ENCODE measurements at regions not wholly inside any gene's neighbourhood (a gene's known extent, or its start where the extent isn't known, plus 50 kb on each side); places are given as distances from the start of the nearest gene placed in this dataset.

- TF ChIP-seq RAD21 (IDR thresholded peaks at IDR 0.05; ENCODE audit: low read length) (no peak), ELK1 (IDR thresholded peaks at IDR 0.05; ENCODE audit: borderline replicate concordance, low read depth, low read length) (no peak), CTCF (conservative IDR thresholded peaks at IDR 0.05; ENCODE audit: low read depth, low read length) (no peak), POLR2A (IDR thresholded peaks at IDR 0.05; ENCODE audit: low read depth, low read length) (no peak), MAZ (IDR thresholded peaks at IDR 0.05; ENCODE audit: borderline replicate concordance, low read depth, low read length) (no peak), BHLHE40 (IDR thresholded peaks at IDR 0.05; ENCODE audit: low read depth, low read length) (no peak), SMC3 (IDR thresholded peaks at IDR 0.05; ENCODE audit: low read depth, low read length) (no peak), CEBPB (IDR thresholded peaks at IDR 0.05; ENCODE audit: low read depth, low read length) (no peak), USF2 (IDR thresholded peaks at IDR 0.05; ENCODE audit: low read depth, low read length) (no peak), MAFK (IDR thresholded peaks at IDR 0.05; ENCODE audit: low read depth, low read length) (no peak), NFE2L2 (IDR thresholded peaks at IDR 0.05; ENCODE audit: low read depth, low read length) (no peak), MXI1 (IDR thresholded peaks at IDR 0.05; ENCODE audit: borderline replicate concordance, low read depth, low read length) (no peak), FOS (IDR thresholded peaks at IDR 0.05; ENCODE audit: low read depth, low read length) (no peak), RCOR1 (IDR thresholded peaks at IDR 0.05; ENCODE audit: insufficient replicate concordance, low read length) (no peak)
These were observed 95.5 kb upstream of the KLHL13 start for GRCh38 chrX:118211891-118212816.

Measured in IMR-90 (cell line).